ENCODE measurements at regions not wholly inside any gene's neighbourhood (a gene's known extent, or its start where the extent isn't known, plus 50 kb on each side); places are given as distances from the start of the nearest gene placed in this dataset.

DNA sequence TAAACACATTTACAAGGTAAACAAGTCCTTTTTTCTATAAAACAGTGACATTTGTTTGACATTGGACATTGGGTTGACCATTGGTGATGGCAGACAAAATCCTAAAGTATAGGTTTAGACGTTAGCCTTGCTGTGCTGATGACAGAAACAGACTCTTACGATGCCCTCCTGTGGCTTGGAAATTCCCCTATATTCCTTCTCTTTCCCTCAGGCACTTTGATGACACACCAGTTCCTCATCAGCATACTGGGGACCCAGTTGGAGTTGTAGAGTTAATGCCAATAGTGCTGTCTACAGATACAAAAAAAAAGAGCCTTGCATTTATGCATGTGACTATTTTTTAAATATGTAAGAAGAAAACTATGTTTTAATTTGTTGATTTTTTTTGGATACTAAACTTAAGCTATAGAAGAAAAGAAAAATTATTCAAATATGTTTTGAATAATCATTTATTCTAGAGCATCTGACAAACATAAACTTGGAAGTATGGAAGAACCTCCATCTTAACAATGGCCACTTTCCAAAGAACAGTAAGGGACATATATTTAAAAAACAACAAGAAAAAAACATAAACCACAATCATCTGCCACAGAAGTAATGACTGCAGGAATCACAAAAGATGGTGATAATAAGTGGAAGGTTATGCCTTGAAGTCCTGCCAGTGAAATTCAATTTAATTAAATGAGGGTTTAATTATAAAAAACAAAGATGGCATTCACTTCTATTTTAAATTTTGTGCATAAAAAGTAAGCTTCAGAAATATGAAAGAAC, 75.6 kb upstream of the SNCAIP start (continued):
- TF ChIP-seq, protein P1, sequence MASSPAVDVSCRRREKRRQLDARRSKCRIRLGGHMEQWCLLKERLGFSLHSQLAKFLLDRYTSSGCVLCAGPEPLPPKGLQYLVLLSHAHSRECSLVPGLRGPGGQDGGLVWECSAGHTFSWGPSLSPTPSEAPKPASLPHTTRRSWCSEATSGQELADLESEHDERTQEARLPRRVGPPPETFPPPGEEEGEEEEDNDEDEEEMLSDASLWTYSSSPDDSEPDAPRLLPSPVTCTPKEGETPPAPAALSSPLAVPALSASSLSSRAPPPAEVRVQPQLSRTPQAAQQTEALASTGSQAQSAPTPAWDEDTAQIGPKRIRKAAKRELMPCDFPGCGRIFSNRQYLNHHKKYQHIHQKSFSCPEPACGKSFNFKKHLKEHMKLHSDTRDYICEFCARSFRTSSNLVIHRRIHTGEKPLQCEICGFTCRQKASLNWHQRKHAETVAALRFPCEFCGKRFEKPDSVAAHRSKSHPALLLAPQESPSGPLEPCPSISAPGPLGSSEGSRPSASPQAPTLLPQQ (tag by site-specific recombination; IDR thresholded peaks at IDR 0.05) = no peak
- no peak for TF ChIP-seq MZF1 (tag by site-specific recombination; IDR thresholded peaks at IDR 0.05; ENCODE audit: borderline replicate concordance)
- no peak for TF ChIP-seq SP2 (tag by site-specific recombination; IDR thresholded peaks at IDR 0.05)
- no peak for TF ChIP-seq TCF7L2 (IDR thresholded peaks at IDR 0.05; ENCODE audit: borderline replicate concordance, low read depth, low read length)
- no peak for TF ChIP-seq ZNF423 (tag by site-specific recombination; IDR thresholded peaks at IDR 0.05)

DNA sequence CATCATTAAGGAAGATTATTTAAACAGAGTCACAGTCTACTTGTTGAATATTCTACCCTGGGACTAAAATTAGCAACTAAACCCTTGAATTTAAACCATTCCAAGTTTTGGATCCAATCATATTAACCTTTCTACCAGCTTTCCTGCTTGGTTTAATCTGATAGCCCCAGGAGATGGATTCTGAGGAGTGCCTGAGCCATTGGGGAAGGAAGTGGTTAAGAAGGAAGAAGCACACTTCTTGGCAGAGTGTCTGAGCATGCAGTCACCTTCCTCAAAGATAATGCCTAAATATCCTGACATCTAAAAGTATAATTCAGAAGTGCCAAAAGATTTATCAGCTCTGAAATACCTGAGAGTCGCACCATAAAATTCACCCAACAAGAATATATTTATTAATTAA, 74.1 kb upstream of the SNCAIP start:
- Histone ChIP-seq H3K9me3 (ENCODE audit: control insufficient read depth, insufficient read depth, low read depth, low read length) (no peaks in the 10 kb centered on the region), H3K36me3 (ENCODE audit: control insufficient read depth in 2 of 2, insufficient read depth in 1 of 2, low read length in 2 of 2) (no peaks in the 10 kb centered on the region), H3K4me3 (ENCODE audit: low read depth, low read length) (no peak overlapping the region), H3K4me1 (ENCODE audit: control insufficient read depth, insufficient read depth, low read length) (no peaks in the 10 kb centered on the region), H3K27ac (ENCODE audit: extremely low read depth, low read depth, low read length) (no peak overlapping the region)
- ChIA-PET POLR2A (no interaction called here), CTCF (no interaction called here)
- no peak for TF ChIP-seq ZNF658 (tag by site-specific recombination; IDR thresholded peaks at IDR 0.05)
- TF ChIP-seq, protein P2, sequence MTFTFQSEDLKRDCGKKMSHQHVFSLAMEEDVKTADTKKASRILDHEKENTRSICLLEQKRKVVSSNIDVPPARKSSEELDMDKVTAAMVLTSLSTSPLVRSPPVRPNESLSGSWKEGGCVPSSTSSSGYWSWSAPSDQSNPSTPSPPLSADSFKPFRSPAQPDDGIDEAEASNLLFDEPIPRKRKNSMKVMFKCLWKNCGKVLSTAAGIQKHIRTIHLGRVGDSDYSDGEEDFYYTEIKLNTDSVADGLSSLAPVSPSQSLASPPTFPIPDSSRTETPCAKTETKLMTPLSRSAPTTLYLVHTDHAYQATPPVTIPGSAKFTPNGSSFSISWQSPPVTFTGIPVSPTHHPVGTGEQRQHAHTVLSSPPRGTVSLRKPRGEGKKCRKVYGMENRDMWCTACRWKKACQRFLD (tag by site-specific recombination; IDR thresholded peaks at IDR 0.05) = no peak
- TF ChIP-seq ZNF596 (tag by site-specific recombination; IDR thresholded peaks at IDR 0.05) = no peak
- TF ChIP-seq ZFP41 (tag by site-specific recombination; IDR thresholded peaks at IDR 0.05; ENCODE audit: borderline replicate concordance) = no peak

DNA sequence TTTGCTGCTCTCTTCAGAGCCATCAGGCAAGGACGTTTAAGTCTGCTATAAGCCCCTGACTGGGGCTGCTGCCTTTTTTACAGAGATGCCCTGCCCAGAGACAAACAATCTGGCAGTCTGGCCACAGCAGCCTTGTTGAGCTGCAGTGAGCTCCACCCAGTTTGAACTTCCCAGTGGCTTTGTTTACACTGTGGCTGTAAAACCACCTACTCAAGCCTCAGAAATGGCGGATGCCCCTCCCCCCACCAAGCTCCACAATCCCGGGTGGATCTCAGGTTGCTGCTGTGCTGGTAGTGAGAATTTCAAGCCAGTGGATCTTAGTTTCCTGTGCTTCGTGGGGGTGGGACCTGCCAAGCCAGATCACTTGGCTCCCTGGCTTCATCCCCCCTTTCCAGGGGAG, 59.7 kb upstream of the SNCAIP start:
- TF ChIP-seq ZFHX2 (tag by site-specific recombination; conservative IDR thresholded peaks at IDR 0.05) (peak; percentile 57), SP3 (tag by site-specific recombination; IDR thresholded peaks at IDR 0.05) (no peak), EGR2 (tag by site-specific recombination; IDR thresholded peaks at IDR 0.05; ENCODE audit: low read depth) (peak; percentile 36; the same call in 1 of the 2 replicates)
- CTCF ChIA-PET = no interaction called here

DNA sequence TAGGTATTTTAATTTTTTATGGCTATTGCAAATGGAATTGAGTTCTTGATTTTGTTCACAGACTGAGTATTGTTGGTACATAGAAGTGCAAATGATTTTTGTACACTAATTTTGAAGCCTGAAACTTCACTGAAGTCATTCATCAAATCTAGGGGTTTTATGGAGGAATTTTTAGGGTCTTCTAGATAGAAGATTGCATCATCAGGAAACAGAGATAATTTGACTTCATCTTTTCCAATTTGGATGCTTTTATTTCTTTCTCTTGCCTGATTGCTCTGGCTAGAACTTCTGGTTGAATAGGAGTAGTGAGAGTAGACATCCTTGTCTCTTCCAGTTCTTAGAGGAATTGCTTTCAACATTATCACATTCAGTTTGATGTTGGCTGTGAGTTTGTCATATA, 58.2 kb upstream of the SNCAIP start:
- CTCF ChIA-PET = no interaction called here
- POLR2A ChIA-PET = no interaction called here
- Histone ChIP-seq H3K4me1 (ENCODE audit: control insufficient read depth, insufficient read depth, low read length) (no peaks in the 10 kb centered on the region), H3K36me3 (ENCODE audit: control insufficient read depth in 2 of 2, insufficient read depth in 1 of 2, low read length in 2 of 2) (no peaks in the 10 kb centered on the region), H3K4me3 (ENCODE audit: low read depth, low read length) (no peak overlapping the region), H3K27ac (ENCODE audit: extremely low read depth, low read depth, low read length) (no peak overlapping the region), H3K9me3 (ENCODE audit: control insufficient read depth, insufficient read depth, low read depth, low read length) (no peaks in the 10 kb centered on the region; the same call in 1 of the 2 replicates)
- no peak for TF ChIP-seq MEIS1 (CRISPR knock-in tag; IDR thresholded peaks at IDR 0.05; ENCODE audit: borderline replicate concordance)
- TF ChIP-seq ZNF133 (tag by site-specific recombination; IDR thresholded peaks at IDR 0.05) = no peak
- TF ChIP-seq, protein P3, sequence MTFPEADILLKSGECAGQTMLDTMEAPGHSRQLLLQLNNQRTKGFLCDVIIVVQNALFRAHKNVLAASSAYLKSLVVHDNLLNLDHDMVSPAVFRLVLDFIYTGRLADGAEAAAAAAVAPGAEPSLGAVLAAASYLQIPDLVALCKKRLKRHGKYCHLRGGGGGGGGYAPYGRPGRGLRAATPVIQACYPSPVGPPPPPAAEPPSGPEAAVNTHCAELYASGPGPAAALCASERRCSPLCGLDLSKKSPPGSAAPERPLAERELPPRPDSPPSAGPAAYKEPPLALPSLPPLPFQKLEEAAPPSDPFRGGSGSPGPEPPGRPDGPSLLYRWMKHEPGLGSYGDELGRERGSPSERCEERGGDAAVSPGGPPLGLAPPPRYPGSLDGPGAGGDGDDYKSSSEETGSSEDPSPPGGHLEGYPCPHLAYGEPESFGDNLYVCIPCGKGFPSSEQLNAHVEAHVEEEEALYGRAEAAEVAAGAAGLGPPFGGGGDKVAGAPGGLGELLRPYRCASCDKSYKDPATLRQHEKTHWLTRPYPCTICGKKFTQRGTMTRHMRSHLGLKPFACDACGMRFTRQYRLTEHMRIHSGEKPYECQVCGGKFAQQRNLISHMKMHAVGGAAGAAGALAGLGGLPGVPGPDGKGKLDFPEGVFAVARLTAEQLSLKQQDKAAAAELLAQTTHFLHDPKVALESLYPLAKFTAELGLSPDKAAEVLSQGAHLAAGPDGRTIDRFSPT (tag by site-specific recombination; IDR thresholded peaks at IDR 0.05) = no peak
- TF ChIP-seq, protein P4, sequence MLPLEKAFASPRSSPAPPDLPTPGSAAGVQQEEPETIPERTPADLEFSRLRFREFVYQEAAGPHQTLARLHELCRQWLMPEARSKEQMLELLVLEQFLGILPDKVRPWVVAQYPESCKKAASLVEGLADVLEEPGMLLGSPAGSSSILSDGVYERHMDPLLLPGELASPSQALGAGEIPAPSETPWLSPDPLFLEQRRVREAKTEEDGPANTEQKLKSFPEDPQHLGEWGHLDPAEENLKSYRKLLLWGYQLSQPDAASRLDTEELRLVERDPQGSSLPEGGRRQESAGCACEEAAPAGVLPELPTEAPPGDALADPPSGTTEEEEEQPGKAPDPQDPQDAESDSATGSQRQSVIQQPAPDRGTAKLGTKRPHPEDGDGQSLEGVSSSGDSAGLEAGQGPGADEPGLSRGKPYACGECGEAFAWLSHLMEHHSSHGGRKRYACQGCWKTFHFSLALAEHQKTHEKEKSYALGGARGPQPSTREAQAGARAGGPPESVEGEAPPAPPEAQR (tag by site-specific recombination; IDR thresholded peaks at IDR 0.05) = no peak
- no peak for TF ChIP-seq ZNF660 (tag by site-specific recombination; IDR thresholded peaks at IDR 0.05)
- TF ChIP-seq ZNF561 (tag by site-specific recombination; IDR thresholded peaks at IDR 0.05; ENCODE audit: borderline replicate concordance) = no peak
- TF ChIP-seq ZNF707 (tag by site-specific recombination; IDR thresholded peaks at IDR 0.05) = no peak
- no peak for TF ChIP-seq ZNF548 (tag by site-specific recombination; IDR thresholded peaks at IDR 0.05)
- TF ChIP-seq ZNF175 (tag by site-specific recombination; IDR thresholded peaks at IDR 0.05) = no peak
- no peak for TF ChIP-seq KLF7 (tag by site-specific recombination; IDR thresholded peaks at IDR 0.05; ENCODE audit: borderline replicate concordance)
- no peak for TF ChIP-seq OVOL3 (tag by site-specific recombination; IDR thresholded peaks at IDR 0.05)

More for the DNA sequence above, 59.7 kb upstream of the SNCAIP start:
- POLR2A ChIA-PET = no interaction called here
- Histone ChIP-seq H3K4me3 (ENCODE audit: low read depth, low read length) (no peak overlapping the region), H3K27ac (ENCODE audit: extremely low read depth, low read depth, low read length) (no peak overlapping the region), H3K4me1 (ENCODE audit: control insufficient read depth, insufficient read depth, low read length) (no peaks in the 10 kb centered on the region), H3K9me3 (ENCODE audit: control insufficient read depth, insufficient read depth, low read depth, low read length) (no peaks in the 10 kb centered on the region; the same call in 1 of the 2 replicates), H3K36me3 (ENCODE audit: control insufficient read depth in 2 of 2, insufficient read depth in 1 of 2, low read length in 2 of 2) (no peaks in the 10 kb centered on the region)
